Thymus (tissue), 11 donors: ENCODE measurements at regions not wholly inside any gene's neighbourhood (a gene's known extent, or its start where the extent isn't known, plus 50 kb on each side); places are given as distances from the start of the nearest gene placed in this dataset.
"Not testable (repeated sequence)": the region's sequence is repeated elsewhere in the genome, so short reads cannot be mapped to it uniquely, and the experiment has no call there.

Experiments used
- DNase-seq, 9 donors: peaks; one replicate each; pipeline ENCODE4 v3.0.0-alpha.2; 2013; ENCODE audit warnings: low spot score in 9 of 9, low read depth in 6 of 9, missing footprints in 1 of 9
- H3K27ac ChIP-seq, 2 donors: one replicate each; pipeline ENCODE4 v1.5.1; 2013; ENCODE audit warnings: control low read depth in 1 of 2, low read depth in 1 of 2, low read length in 1 of 2, mild to moderate bottlenecking in 1 of 2, moderate library complexity in 1 of 2
- H3K27me3 ChIP-seq, 2 donors: one replicate each; pipeline ENCODE4 v1.5.1; 2013; ENCODE audit warnings: low read length in 1 of 2; ENCODE audit not compliant: control insufficient read depth in 2 of 2, insufficient read depth in 1 of 2
- H3K36me3 ChIP-seq, 2 donors: one replicate each; pipeline ENCODE4 v1.5.1; 2013; ENCODE audit warnings: low read length in 1 of 2, mild to moderate bottlenecking in 1 of 2, moderate library complexity in 1 of 2; ENCODE audit not compliant: control insufficient read depth in 2 of 2, insufficient read depth in 2 of 2
- H3K4me1 ChIP-seq, 2 donors: one replicate each; pipeline ENCODE4 v1.5.1; 2013; ENCODE audit warnings: low read length in 2 of 2; ENCODE audit not compliant: control insufficient read depth in 2 of 2, insufficient read depth in 2 of 2
- H3K4me3 ChIP-seq, 2 donors: one replicate each; pipeline ENCODE4 v1.5.1; 2013; ENCODE audit warnings: low read length in 2 of 2, control low read depth in 1 of 2, mild to moderate bottlenecking in 1 of 2
- H3K9me3 ChIP-seq, 2 donors: one replicate each; pipeline ENCODE4 v1.5.1; 2013; ENCODE audit warnings: low read length in 1 of 2, mild to moderate bottlenecking in 1 of 2; ENCODE audit not compliant: control insufficient read depth in 2 of 2, insufficient read depth in 1 of 2
- WGBS: extraction: QIAGEN DNeasy Blood & Tissue Kit; methylation state at CpG from one replicate; pipeline ENCODE4 v1.1.7; 2013; 5-methylcytosine and 5-hydroxymethylcytosine counted together
- donor health status: healthy.

DNA sequence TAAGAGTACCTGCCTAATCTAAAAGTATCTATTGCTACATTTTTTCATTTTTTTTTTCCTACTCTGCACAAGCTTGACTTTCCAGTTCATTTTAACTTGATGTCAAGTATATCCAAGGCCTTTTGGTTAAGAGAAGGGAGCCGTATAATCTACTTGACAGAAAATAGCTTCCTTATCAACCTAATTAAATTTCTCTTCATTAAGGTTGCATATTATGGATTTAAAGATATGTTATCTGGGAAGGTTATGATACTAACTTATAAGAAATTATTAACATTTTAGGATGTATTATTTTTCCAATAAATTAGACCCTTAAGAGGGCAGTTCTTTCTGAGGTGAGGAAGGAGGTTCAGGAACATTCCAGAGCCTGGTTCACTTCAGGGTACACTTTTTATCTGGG lies 83.1 kb upstream of the SGIP1 start:
- no peak for DNase-seq

DNA sequence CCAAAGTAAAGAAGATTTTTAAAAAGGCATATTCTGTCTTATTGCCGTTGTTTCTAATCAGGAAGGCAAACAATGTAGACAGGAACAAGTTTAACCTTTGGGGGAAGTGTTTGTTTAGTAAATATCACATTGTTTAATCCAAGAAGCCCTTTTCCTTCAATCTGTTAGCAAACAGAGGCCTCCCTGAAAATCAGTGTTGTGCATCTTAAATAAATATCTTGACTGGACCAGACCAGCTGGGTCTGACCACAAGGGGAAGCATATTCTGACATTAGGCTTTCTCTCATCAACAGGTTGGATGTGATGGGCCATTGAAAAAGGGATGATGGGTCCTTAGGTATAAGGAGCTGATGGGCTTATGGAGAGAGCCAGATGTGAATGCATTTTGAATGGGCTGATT lies 81.8 kb upstream of the SGIP1 start:
- 97% methylated on average over 1 of the region's 1 CpG for WGBS

More for the DNA sequence above, 83.1 kb upstream of the SGIP1 start:
- WGBS: 94% methylated on average over 1 of the region's 1 CpG
- Histone ChIP-seq H3K9me3 (no peaks in the 10 kb centered on the region), H3K4me3 (no peak overlapping the region), H3K36me3 (no peaks in the 10 kb centered on the region), H3K27ac (no peak overlapping the region), H3K27me3 (no peaks in the 10 kb centered on the region), H3K4me1 (peaks cover 3 to 5% of the 10 kb centered on the region in 2 donors)

DNA sequence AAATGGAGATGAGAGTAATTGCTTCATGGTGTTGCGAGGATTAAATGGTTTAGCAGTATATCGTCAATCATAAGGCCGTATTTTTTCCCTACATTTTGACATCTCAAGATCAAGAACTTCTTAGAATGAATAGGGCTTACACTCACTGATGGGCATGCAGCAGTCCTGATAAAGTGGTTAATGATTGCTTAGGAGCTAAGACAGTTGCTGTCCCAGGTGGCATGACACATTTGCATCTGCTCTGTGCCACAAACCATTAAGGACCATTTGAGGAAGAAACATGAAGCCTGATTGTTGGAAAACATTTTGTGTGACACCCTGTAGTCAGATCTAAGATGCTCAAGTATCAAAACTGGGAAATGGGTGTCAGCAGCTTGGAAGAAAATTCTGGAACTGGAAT lies 81.0 kb upstream of the SGIP1 start:
- DNase-seq: no peak
- WGBS: 98% methylated on average over 3 of the region's 3 CpGs
- Histone ChIP-seq H3K27ac (no peak overlapping the region), H3K4me3 (no peak overlapping the region), H3K36me3 (no peaks in the 10 kb centered on the region), H3K9me3 (no peaks in the 10 kb centered on the region), H3K4me1 (no peaks in the 10 kb centered on the region), H3K27me3 (no peaks in the 10 kb centered on the region)

More for the DNA sequence above, 81.8 kb upstream of the SGIP1 start:
- H3K4me3 ChIP-seq: no peak overlapping the region
- H3K36me3 ChIP-seq: no peaks in the 10 kb centered on the region
- H3K27me3 ChIP-seq: no peaks in the 10 kb centered on the region
- no peaks in the 10 kb centered on the region for H3K4me1 ChIP-seq
- H3K27ac ChIP-seq: no peak overlapping the region
- H3K9me3 ChIP-seq: no peaks in the 10 kb centered on the region
- no peak for DNase-seq

DNA sequence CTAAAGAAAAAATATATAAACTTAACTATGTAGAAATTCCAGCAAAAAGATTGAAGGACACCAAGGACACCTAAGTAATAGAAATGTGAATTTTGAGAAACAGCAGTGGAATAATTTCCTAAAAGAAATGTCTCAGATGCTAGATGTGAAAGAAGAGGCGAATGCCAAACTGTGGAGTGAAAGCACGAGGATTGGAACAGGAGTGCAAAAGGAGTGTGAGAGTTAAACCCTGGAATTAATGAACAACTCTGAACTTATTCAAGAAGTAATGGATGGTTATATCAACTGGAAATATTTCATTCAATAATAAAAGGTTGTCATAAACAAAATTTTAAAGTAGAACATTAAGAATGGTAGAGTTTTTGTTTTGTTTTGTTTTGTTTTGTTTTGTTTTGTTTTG lies 78.5 kb upstream of the SGIP1 start:
- 94% methylated on average over 2 of the region's 2 CpGs for WGBS
- Histone ChIP-seq H3K27me3 (no peaks in the 10 kb centered on the region), H3K9me3 (no peaks in the 10 kb centered on the region), H3K4me1 (no peaks in the 10 kb centered on the region), H3K36me3 (no peaks in the 10 kb centered on the region), H3K4me3 (no peak overlapping the region), H3K27ac (no peak overlapping the region)
- no peak for DNase-seq

DNA sequence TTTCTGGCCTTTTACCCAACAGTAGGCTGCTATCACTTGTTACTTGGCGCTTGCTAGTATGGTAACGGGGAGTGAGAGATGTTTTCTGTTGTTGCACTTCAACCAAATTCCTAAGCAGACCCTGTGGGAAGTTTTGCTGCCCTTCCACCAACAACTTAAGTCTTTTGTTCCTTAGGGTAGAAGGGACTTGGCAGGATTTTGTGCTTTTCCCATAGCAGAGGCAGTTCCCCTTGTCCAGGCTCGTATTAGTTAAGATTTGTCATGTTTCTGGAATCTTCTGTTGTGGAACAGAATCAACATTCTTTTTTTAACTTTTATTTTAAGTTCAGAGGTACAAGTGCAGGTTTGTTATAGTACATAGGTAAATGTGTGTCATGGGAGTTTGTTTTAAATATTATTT lies 73.2 kb upstream of the SGIP1 start:
- H3K4me1 ChIP-seq: no peaks in the 10 kb centered on the region
- no peaks in the 10 kb centered on the region for H3K9me3 ChIP-seq
- no peak overlapping the region for H3K27ac ChIP-seq
- H3K27me3 ChIP-seq: no peaks in the 10 kb centered on the region
- 95% methylated on average over 3 of the region's 3 CpGs for WGBS
- DNase-seq: no peak
- H3K4me3 ChIP-seq: no peak overlapping the region
- no peaks in the 10 kb centered on the region for H3K36me3 ChIP-seq

DNA sequence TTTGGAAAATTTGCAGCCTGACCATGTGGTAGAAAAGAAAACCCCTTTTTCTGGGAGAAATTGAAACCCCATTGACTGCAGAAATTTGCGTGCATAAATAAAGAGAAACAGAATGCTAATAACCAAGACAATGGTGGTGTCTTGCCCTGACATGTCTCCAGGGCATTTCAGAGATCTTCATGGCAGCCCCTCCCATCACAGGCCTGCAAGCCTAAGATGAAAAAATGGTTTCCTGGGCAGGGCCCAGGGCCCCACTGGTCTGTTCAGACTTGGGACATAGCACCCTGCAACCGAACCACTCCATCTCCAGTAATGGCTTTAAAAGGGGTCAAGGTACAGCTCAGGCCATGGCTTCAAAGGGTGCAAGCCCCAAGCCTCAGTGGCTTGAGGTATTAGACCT lies 71.6 kb upstream of the SGIP1 start:
- DNase-seq: no peak
- H3K27ac ChIP-seq: no peak overlapping the region
- H3K4me1 ChIP-seq: no peaks in the 10 kb centered on the region
- no peaks in the 10 kb centered on the region for H3K27me3 ChIP-seq
- H3K9me3 ChIP-seq: no peaks in the 10 kb centered on the region
- no peak overlapping the region for H3K4me3 ChIP-seq
- no peaks in the 10 kb centered on the region for H3K36me3 ChIP-seq
- 98% methylated on average over 2 of the region's 2 CpGs for WGBS

DNA sequence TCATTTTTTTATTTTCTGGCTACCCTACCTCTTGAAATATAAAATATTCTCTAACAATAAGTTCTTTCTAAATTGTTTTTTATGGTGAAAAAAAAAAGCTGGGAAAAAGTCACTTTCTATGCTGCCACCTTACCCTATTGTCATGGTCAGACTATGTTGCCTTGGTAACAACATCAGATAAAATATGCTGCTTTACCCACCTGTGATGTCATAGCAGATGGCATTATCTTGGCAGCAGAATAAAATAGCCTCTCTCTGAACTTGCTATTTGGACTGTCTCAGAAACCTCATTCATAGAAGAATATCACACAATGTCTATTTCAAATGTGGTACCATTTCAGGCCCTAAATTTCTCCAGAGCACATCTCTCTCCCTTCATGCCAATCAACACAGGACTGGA lies 69.6 kb upstream of the SGIP1 start:
- H3K27me3 ChIP-seq: no peaks in the 10 kb centered on the region
- no peak overlapping the region for H3K4me3 ChIP-seq
- no peak for DNase-seq
- no peaks in the 10 kb centered on the region for H3K36me3 ChIP-seq
- H3K4me1 ChIP-seq: no peaks in the 10 kb centered on the region
- H3K9me3 ChIP-seq: no peaks in the 10 kb centered on the region
- H3K27ac ChIP-seq: no peak overlapping the region

DNA sequence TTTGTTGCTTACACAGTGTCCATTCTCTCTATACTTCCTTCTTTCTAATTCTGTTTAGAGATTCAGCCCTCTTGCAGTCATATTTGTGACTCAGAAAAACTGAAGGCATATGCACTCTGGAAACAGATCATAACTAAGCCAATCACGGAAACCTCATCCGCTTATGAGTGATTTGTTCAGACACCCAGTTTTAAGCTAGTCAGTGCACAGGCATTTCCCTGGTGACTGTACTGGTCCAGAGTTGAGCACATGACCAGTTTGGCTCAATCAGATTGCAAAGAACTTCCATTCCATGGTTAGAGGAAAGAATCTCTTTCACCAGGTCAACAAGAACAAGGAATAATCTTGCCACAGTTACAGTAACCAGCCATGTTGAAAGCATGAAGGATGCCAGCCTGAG lies 69.2 kb upstream of the SGIP1 start:
- no peak overlapping the region for H3K4me3 ChIP-seq
- no peak overlapping the region for H3K27ac ChIP-seq
- WGBS: 76% methylated on average over 2 of the region's 2 CpGs
- H3K4me1 ChIP-seq: no peaks in the 10 kb centered on the region
- no peaks in the 10 kb centered on the region for H3K36me3 ChIP-seq
- no peak for DNase-seq
- no peaks in the 10 kb centered on the region for H3K27me3 ChIP-seq
- H3K9me3 ChIP-seq: no peaks in the 10 kb centered on the region

DNA sequence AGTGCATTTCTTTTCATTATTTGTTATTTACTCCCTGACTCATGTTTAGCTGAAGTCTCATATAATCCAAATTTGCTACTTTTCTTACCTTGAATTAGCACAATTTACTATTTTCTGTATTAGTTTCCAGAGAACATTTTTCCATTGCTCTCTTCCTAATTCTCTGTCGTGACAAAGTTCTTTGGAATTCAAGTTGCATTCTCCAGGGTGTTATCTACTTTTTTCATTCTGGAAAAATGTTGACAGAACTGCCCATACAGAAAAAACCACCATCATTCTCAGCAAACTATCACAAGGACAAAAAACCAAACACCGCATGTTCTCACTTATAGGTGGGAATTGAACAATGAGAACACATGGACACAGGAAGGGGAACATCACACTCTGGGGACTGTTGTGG lies 67.3 kb upstream of the SGIP1 start:
- not testable (repeated sequence) for H3K4me1 ChIP-seq, H3K27me3 ChIP-seq, H3K36me3 ChIP-seq, H3K27ac ChIP-seq, H3K9me3 ChIP-seq, DNase-seq, H3K4me3 ChIP-seq
- 94% methylated on average over 2 of the region's 2 CpGs for WGBS

DNA sequence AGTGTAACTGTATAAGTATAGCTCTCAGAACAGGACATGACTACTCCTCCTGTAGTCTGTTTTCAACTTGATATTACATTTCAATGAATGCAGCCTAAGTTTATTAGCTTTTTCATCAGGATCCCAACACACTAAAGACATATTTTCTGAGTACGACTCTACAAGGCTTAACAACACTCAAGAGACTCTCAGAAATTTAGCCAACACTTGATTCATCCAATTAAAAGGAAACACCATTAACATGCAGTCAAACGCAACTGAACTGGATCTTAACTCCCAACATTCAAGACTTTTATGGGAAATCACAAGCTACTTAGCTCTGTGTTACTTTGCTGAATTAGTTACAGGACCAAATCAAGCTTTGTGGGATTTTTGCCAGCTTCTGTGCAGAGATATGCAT lies 65.2 kb upstream of the SGIP1 start:
- no peaks in the 10 kb centered on the region for H3K27me3 ChIP-seq
- no peak overlapping the region for H3K27ac ChIP-seq
- H3K9me3 ChIP-seq: no peaks in the 10 kb centered on the region
- no peaks in the 10 kb centered on the region for H3K36me3 ChIP-seq
- no peak overlapping the region for H3K4me3 ChIP-seq
- WGBS: 94% methylated on average over 2 of the region's 2 CpGs
- H3K4me1 ChIP-seq: no peaks in the 10 kb centered on the region
- no peak for DNase-seq
